ENCODE measurements at regions not wholly inside any gene's neighbourhood (a gene's known extent, or its start where the extent isn't known, plus 50 kb on each side); places are given as distances from the start of the nearest gene placed in this dataset.

DNA sequence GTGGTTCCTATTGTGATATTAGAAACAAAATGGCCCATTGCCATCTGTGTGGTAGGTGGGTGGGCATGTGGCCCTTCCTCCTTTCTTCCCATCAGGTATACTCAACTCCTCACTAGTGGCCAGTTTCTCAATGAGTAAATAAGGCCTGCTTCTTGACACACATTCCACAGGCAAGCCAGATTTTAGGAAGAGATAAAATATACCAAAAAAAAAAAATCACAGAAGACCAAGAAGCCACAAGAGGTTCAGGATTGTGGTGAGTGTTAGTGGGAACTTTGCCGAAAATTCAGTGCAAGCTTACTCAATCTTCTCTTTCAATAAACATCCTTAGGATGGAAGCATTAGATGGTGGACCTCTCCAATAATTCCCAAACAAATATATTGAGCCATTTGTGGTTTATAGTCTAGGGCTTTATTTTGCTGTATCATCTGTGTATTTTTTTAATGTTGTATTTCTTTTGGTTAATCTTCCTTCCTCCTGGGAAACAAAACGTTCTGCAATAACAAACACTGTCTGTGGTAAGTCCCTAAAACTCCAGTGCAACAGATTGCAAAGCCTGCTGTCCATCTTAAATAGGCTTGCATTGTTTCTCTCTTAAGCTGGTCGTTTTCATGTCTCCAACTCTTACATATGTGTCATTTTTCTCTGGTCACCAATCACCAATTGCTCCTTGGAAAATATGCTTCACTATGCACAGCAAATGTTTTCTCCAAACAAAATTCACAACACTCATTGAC is 289.9 kb upstream of the KITLG start:
- TF ChIP-seq POLR2A (IDR thresholded peaks at IDR 0.05): no peak
- TF ChIP-seq, protein P1, sequence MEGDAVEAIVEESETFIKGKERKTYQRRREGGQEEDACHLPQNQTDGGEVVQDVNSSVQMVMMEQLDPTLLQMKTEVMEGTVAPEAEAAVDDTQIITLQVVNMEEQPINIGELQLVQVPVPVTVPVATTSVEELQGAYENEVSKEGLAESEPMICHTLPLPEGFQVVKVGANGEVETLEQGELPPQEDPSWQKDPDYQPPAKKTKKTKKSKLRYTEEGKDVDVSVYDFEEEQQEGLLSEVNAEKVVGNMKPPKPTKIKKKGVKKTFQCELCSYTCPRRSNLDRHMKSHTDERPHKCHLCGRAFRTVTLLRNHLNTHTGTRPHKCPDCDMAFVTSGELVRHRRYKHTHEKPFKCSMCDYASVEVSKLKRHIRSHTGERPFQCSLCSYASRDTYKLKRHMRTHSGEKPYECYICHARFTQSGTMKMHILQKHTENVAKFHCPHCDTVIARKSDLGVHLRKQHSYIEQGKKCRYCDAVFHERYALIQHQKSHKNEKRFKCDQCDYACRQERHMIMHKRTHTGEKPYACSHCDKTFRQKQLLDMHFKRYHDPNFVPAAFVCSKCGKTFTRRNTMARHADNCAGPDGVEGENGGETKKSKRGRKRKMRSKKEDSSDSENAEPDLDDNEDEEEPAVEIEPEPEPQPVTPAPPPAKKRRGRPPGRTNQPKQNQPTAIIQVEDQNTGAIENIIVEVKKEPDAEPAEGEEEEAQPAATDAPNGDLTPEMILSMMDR (IDR thresholded peaks at IDR 0.05): no peak

All from heart left ventricle (tissue), 13 donors.